Right ventricle myocardium inferior (tissue), 1 donor: ENCODE measurements at regions not wholly inside any gene's neighbourhood (a gene's known extent, or its start where the extent isn't known, plus 50 kb on each side); places are given as distances from the start of the nearest gene placed in this dataset.

Experiments used
- ATAC-seq: fragments of 200-7000 bp; cut with Tn5 transposase; one replicate; pipeline ENCODE4 v1.9.1; 2020; ENCODE audit warnings: mild to moderate bottlenecking, moderate library complexity
- DNase-seq: peaks from one replicate; pipeline ENCODE4 v3.0.0; 2021; ENCODE audit errors: missing footprints
- intact Hi-C: fragments of 100-400 bp; cut with DNase I; formaldehyde crosslinking; loops from one replicate; pipeline ENCODE4 v1.11.0; 2022
- donor health status: DM: no; HTN: yes; CAD: no; lungs with severe emphysema.

- intact Hi-C loops: no loop called here
- no peak for ATAC-seq
Observed at GRCh38 chr4:112905728-112906127, 143.7 kb upstream of the ANK2 start.

DNA sequence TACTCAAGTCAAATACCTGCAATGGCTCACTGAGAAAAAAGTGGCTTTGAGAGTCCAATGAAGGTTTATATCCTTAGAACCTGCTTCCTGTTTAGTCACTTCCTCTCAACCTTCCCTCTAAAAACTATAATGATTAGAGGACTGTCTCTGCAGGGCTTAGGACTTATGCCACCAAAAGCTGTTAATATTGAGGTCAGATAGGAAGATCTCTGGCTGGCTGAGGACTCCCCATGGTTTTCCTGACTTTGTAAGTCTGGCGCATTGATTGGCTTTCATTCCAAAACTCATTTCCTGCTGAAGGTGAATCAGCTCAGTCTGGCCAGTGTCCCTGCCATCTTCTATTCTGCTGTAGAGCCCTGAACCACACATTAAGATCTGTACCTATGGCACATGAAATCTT lies 140.9 kb upstream of the ANK2 start:
- intact Hi-C loops: no loop called here
- no peak for ATAC-seq

More at GRCh38 chr4:112905728-112906127, 143.7 kb upstream of the ANK2 start:
- no peak for DNase-seq

GRCh38 chr4:112910109-112910736 lies 139.2 kb upstream of the ANK2 start:
- intact Hi-C loops: no loop called here
- DNase-seq (no peak), ATAC-seq (peak; percentile 37)

More for the DNA sequence above, 140.9 kb upstream of the ANK2 start:
- no peak for DNase-seq

- no peak for ATAC-seq
- intact Hi-C loops: no loop called here
Observed at GRCh38 chr4:112916868-112917267, 132.6 kb upstream of the ANK2 start.

DNA sequence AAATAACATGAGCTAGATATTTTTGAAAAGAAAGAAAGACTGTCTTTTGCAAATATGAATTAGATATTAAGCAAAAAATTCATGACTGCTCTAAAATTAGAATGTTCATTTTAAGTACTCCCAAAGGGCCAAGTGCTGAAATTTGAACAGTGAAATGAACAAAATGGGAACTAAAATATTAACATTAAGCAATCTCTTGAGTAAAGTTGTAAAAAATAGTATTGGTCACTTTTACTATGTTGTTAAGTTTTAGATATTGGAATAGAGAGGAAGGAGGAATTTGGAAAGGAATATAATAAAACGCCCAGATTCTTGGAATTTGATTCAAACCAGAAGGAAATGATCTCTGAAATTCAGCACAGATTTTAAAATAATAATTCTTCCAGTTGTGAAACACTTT lies 125.9 kb upstream of the ANK2 start:
- intact Hi-C loops: no loop called here
- ATAC-seq: no peak
- DNase-seq: no peak

More at GRCh38 chr4:112916868-112917267, 132.6 kb upstream of the ANK2 start:
- DNase-seq: no peak

GRCh38 chr4:112926819-112927218 lies 122.6 kb upstream of the ANK2 start:
- no peak for DNase-seq
- no peak for ATAC-seq
- intact Hi-C loops: no loop called here

- DNase-seq: no peak
Observed at GRCh38 chr4:112927544-112927943, 121.9 kb upstream of the ANK2 start.

DNA sequence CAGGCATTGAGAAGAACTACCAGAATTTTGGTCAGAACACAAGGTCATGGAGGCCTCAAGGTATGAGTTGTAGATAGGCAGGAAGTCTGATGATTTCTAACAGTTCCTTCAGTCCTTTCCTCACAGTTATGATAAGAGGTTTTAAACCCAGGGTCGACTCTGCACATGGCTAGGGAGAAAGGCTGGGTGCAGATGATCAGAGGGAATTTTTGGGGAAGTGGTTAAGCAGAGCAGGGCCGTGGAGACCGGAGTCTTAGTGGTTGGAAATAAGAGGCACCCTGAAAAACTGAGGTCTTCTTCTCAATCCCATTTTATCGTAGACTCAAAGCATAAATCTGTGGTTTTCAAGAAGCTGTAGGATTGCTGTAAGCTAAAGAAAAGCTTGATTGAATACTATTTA lies 118.5 kb upstream of the ANK2 start:
- intact Hi-C loops: loop anchor here (10.0 kb wide), 1 partner anchor 76 kb away; no protein-coding TSS in a partner anchor
- DNase-seq (no peak), ATAC-seq (no peak)

More at GRCh38 chr4:112927544-112927943, 121.9 kb upstream of the ANK2 start:
- no peak for ATAC-seq
- intact Hi-C loops: no loop called here

GRCh38 chr4:112933790-112934189 lies 115.7 kb upstream of the ANK2 start:
- intact Hi-C loops: loop anchor here (10.0 kb wide), 1 partner anchor 79 kb away; no protein-coding TSS in a partner anchor
- DNase-seq: no peak
- no peak for ATAC-seq

DNA sequence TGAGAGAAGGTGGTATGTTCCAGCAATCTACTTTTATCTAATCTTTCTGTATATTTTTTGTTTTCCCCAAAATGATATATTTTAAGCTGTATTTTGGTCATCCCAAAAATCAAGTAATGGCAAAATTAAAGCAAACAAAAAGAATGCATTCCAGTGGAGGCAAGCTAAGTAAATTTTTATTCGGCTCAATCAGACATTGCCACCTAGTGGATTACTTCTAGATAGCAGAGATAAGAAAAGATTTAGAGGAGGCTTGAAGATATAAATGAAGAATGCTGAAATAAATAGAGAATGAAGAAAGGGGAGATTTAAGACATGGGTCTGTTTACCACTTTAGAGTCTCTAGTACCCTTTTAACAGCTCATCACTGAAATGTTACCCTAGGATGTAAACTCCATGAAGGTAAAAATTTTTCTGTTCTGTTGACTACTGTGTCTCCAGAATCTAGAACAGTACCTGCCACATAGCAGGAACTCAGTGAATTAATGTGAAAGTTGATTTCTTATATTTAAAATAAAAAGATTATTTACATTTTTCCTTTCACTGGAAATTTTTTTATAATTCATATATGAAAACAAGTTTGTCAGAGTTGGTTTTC lies 110.9 kb upstream of the ANK2 start:
- ATAC-seq (no peak), DNase-seq (no peak)
- intact Hi-C loops: loop anchor here (5.0 to 10.0 kb wide), 3 partner anchors 84 to 306 kb away; no protein-coding TSS in a partner anchor

GRCh38 chr4:112939901-112940300 lies 109.6 kb upstream of the ANK2 start:
- ATAC-seq (no peak), DNase-seq (no peak)
- intact Hi-C loops: loop anchor here (5.0 to 10.0 kb wide), 3 partner anchors 85 to 308 kb away; no protein-coding TSS in a partner anchor

DNA sequence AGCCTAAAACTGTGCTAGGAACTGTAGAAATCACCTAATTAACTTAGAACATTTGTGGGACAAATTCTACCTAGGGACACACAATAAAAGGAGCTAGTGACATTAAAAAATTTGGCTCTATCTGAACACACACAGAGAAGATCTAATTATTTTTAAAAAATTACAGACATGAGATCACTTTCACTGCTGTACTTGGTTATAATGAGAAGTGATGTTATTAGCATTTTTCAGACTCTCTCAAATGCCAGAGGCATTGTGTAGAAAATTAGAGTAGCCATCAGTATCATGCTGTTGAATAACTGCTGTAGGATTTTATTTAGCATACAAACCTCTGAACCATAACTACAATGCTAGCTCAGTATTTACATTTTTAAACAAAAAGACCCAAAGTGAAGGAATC lies 109.1 kb upstream of the ANK2 start:
- intact Hi-C loops: no loop called here
- no peak for ATAC-seq
- no peak for DNase-seq

DNA sequence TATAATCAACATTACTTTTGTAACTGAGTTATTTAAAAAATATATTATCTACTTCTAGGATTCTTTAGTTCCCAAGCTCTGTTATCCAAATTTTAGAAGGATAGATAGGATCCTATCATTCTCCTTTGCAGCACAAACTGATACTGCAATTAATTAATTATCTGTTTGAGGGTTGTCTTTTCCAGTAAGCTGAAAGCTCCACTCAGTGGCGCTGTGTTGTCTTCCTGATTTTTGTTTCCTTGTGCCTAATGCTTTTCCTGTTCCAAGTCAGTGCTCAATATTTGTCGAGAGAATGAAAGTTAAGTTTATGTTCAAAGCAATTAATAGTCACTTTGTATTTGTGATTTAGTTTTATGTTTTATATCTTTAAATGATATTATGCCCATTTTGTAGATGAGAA lies 107.4 kb upstream of the ANK2 start:
- no peak for DNase-seq
- intact Hi-C loops: no loop called here
- ATAC-seq: no peak

GRCh38 chr4:112942997-112943396 lies 106.5 kb upstream of the ANK2 start:
- intact Hi-C loops: no loop called here
- ATAC-seq: no peak
- DNase-seq: no peak

- DNase-seq: no peak
- intact Hi-C loops: no loop called here
- no peak for ATAC-seq
Observed at GRCh38 chr4:112944006-112944405, 105.4 kb upstream of the ANK2 start.

GRCh38 chr4:112946127-112946526 lies 103.3 kb upstream of the ANK2 start:
- DNase-seq (no peak), ATAC-seq (no peak)
- intact Hi-C loops: no loop called here

- DNase-seq (no peak), ATAC-seq (no peak)
- intact Hi-C loops: no loop called here
Observed at GRCh38 chr4:112947616-112948015, 101.8 kb upstream of the ANK2 start.

GRCh38 chr4:112951362-112952312 lies 97.8 kb upstream of the ANK2 start:
- ATAC-seq (no peak), DNase-seq (no peak)
- intact Hi-C loops: loop anchor here (10.0 kb wide), 1 partner anchor 143 kb away; no protein-coding TSS in a partner anchor

DNA sequence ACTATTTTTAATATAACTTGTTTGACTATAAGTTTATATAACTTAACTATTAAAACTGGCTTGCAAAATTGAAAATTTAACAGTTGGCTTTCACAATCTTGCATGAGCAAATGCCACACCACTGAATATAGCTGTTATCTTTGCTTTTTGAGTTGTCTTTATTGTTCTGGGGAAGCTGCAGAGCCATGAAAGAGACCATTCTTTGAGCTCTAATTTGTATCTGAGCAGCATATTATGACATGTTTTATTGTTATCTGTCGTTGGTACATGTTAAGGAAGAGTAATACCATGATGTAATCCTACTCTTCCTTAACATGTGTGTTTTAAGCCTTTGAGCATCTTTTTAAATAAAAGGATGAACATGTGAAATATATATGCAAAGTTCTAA lies 97.1 kb upstream of the ANK2 start:
- no peak for ATAC-seq
- intact Hi-C loops: loop anchor here (10.0 kb wide), 1 partner anchor 142 kb away; no protein-coding TSS in a partner anchor
- DNase-seq: no peak
